CD14-positive monocyte (primary cell): ENCODE measurements at regions not wholly inside any gene's neighbourhood (a gene's known extent, or its start where the extent isn't known, plus 50 kb on each side); places are given as distances from the start of the nearest gene placed in this dataset.

ENCODE experiments used
- DNase-seq, 3 donors: peaks; one replicate each; pipeline ENCODE4 v3.0.0-alpha.2; 2011 to 2022
- H2AFZ ChIP-seq: 2 replicates; pipeline ENCODE4 v1.6.0; 2012; ENCODE audit warnings: mild to moderate bottlenecking, low read depth, low read length, inconsistent platforms; ENCODE audit not compliant: insufficient read depth, poor library complexity, severe bottlenecking
- H3K27ac ChIP-seq, 2 donors: 1 replicate in 1 of 2; 2 replicates in 1 of 2; pipeline ENCODE4 v1.5.1; 2012 to 2013; ENCODE audit warnings: low read length in 2 of 2, control low read depth in 1 of 2, inconsistent platforms in 1 of 2, low read depth in 1 of 2, mild to moderate bottlenecking in 1 of 2
- H3K27me3 ChIP-seq, 2 donors: one replicate each; pipeline versions ENCODE4 v1.6.0 to v1.6.1; 2011 to 2013; ENCODE audit warnings: low read length in 2 of 2; ENCODE audit not compliant: control insufficient read depth in 2 of 2, insufficient read depth in 2 of 2
- H3K36me3 ChIP-seq, 2 donors: replicated peaks in 1 of 2; 1 replicate in 1 of 2; 2 replicates in 1 of 2; pipeline versions ENCODE4 v1.5.1 to v1.6.1; 2012 to 2013; ENCODE audit warnings: low read length in 2 of 2, control low read depth in 1 of 2, inconsistent platforms in 1 of 2, mild to moderate bottlenecking in 1 of 2; ENCODE audit not compliant: insufficient read depth in 2 of 2, control insufficient read depth in 1 of 2
- H3K4me1 ChIP-seq, 2 donors: 1 replicate in 1 of 2; 2 replicates in 1 of 2; pipeline versions ENCODE4 v1.5.1 to v1.6.1; 2012 to 2013; ENCODE audit warnings: low read length in 2 of 2, control low read depth in 1 of 2, inconsistent platforms in 1 of 2, mild to moderate bottlenecking in 1 of 2, moderate library complexity in 1 of 2; ENCODE audit not compliant: insufficient read depth in 2 of 2, control insufficient read depth in 1 of 2
- H3K4me2 ChIP-seq: replicated peaks from 2 replicates; pipeline ENCODE3; 2012; ENCODE audit warnings: low read length, moderate library complexity, mild to moderate bottlenecking; ENCODE audit not compliant: poor library complexity, severe bottlenecking; ENCODE audit errors: extremely low read depth
- H3K4me3 ChIP-seq, 3 experiments: fragments of 200-600 bp in 1 of 3; sonication (generic) in 1 of 3; replicated peaks in 1 of 3; 1 replicate in 2 of 3; 2 replicates in 1 of 3; pipeline ENCODE4 v1.5.1; 2011 to 2013; ENCODE audit warnings: low read length in 3 of 3, mild to moderate bottlenecking in 3 of 3, control low read depth in 2 of 3, low read depth in 2 of 3, inconsistent platforms in 1 of 3, moderate library complexity in 1 of 3
- H3K79me2 ChIP-seq: 2 replicates; pipeline ENCODE4 v1.6.0; 2012; ENCODE audit warnings: mild to moderate bottlenecking, control low read depth, inconsistent platforms, low read length, moderate library complexity; ENCODE audit not compliant: insufficient read depth
- H3K9ac ChIP-seq: 2 replicates; pipeline ENCODE4 v1.6.0; 2017; ENCODE audit warnings: low read length, mild to moderate bottlenecking; ENCODE audit not compliant: insufficient read depth, poor library complexity, severe bottlenecking
- H3K9me3 ChIP-seq, 2 donors: replicated peaks in 1 of 2; 1 replicate in 1 of 2; 2 replicates in 1 of 2; pipeline versions ENCODE4 v1.5.1 to v1.6.1; 2012 to 2013; ENCODE audit warnings: low read length in 2 of 2, control low read depth in 1 of 2; ENCODE audit not compliant: control insufficient read depth in 1 of 2, insufficient read depth in 1 of 2
- H4K20me1 ChIP-seq: 2 replicates; pipeline ENCODE4 v1.6.0; 2012; ENCODE audit warnings: mild to moderate bottlenecking, low read length, control low read depth, moderate library complexity; ENCODE audit not compliant: insufficient read depth
- H3K27ac Mint-ChIP-seq, 7 donors: one replicate each; pipeline ENCODE4 v1.8.0; 2020; ENCODE audit warnings: mild to moderate bottlenecking in 7 of 7, mixed read lengths in 7 of 7, moderate library complexity in 6 of 7, inconsistent platforms in 2 of 7
- H3K27me3 Mint-ChIP-seq, 3 donors: one replicate each; pipeline ENCODE4 v1.8.0; 2021 to 2022; ENCODE audit warnings: low read depth in 3 of 3, mild to moderate bottlenecking in 3 of 3, mixed read lengths in 3 of 3, moderate library complexity in 3 of 3, inconsistent platforms in 1 of 3
- H3K36me3 Mint-ChIP-seq, 2 donors: one replicate each; pipeline ENCODE4 v1.8.0; 2020; ENCODE audit warnings: mixed read lengths in 2 of 2, inconsistent platforms in 1 of 2, mild to moderate bottlenecking in 1 of 2
- H3K4me1 Mint-ChIP-seq: one replicate; pipeline ENCODE4 v1.8.0; 2020; ENCODE audit warnings: mild to moderate bottlenecking, mixed read lengths
- H3K4me3 Mint-ChIP-seq, 2 donors: one replicate each; pipeline ENCODE4 v1.8.0; 2020; ENCODE audit warnings: mild to moderate bottlenecking in 2 of 2, mixed read lengths in 2 of 2, moderate library complexity in 1 of 2
- H3K9me3 Mint-ChIP-seq, 7 donors: one replicate each; pipeline ENCODE4 v1.8.0; 2020 to 2022; ENCODE audit warnings: mixed read lengths in 7 of 7, mild to moderate bottlenecking in 6 of 7, moderate library complexity in 6 of 7, inconsistent platforms in 2 of 7
- CTCF ChIP-seq: fragments of 200-600 bp; IDR thresholded peaks from one replicate; pipeline ENCODE4 v1.8.0; 2022; ENCODE audit warnings: antibody characterized with exemption, mild to moderate bottlenecking
- WGBS: methylation state at CpG from one replicate; pipeline ENCODE4 v1.1.5; 2013; ENCODE audit warnings: missing lambda C conversion rate; ENCODE audit not compliant: insufficient coverage; 5-methylcytosine and 5-hydroxymethylcytosine counted together
- intact Hi-C, 2 donors: fragments of 100-400 bp; cut with micrococcal nuclease; formaldehyde crosslinking; loops; one replicate each; pipeline versions ENCODE4 v1.15.0 to v1.15.1; 2023

GRCh38 chr11:13606701-13607100, 61.8 kb upstream of the FAR1 start:
- H3K79me2 ChIP-seq: no peaks in the 10 kb centered on the region
- Mint-ChIP-seq H3K4me3 (no peak overlapping the region), H3K9me3 (peaks cover 0 to 6% (median 0%) of the 10 kb centered on the region in 7 donors), H3K27me3 (peaks cover 0 to 3% (median 2%) of the 10 kb centered on the region in 3 donors), H3K4me1 (no peaks in the 10 kb centered on the region), H3K27ac (no peak overlapping the region), H3K36me3 (no peaks in the 10 kb centered on the region)
- no peaks in the 10 kb centered on the region for H3K9me3 ChIP-seq
- intact Hi-C loops: no loop called here
- H3K4me2 ChIP-seq: no peak overlapping the region
- H3K27ac ChIP-seq: no peak overlapping the region
- no peaks in the 10 kb centered on the region for H4K20me1 ChIP-seq
- H2AFZ ChIP-seq: no peak overlapping the region
- H3K9ac ChIP-seq: no peak overlapping the region
- no peaks in the 10 kb centered on the region for H3K36me3 ChIP-seq
- DNase-seq: no peak
- no peak for TF ChIP-seq CTCF
- 38% methylated on average over 1 of the region's 2 CpGs for WGBS
- no peak overlapping the region for H3K4me3 ChIP-seq
- no peaks in the 10 kb centered on the region for H3K27me3 ChIP-seq
- H3K4me1 ChIP-seq: no peaks in the 10 kb centered on the region

GRCh38 chr11:13603661-13604060, 64.8 kb upstream of the FAR1 start:
- WGBS: no CpG with 5 or more reads among the region's 1 CpG
- Histone ChIP-seq H3K27me3 (no peaks in the 10 kb centered on the region), H3K4me2 (no peak overlapping the region), H3K9me3 (no peaks in the 10 kb centered on the region), H3K79me2 (no peaks in the 10 kb centered on the region), H3K4me3 (no peak overlapping the region), H3K36me3 (no peaks in the 10 kb centered on the region), H2AFZ (no peak overlapping the region), H3K27ac (no peak overlapping the region), H3K9ac (no peak overlapping the region), H3K4me1 (no peaks in the 10 kb centered on the region), H4K20me1 (no peaks in the 10 kb centered on the region)
- TF ChIP-seq CTCF: no peak
- H3K27ac Mint-ChIP-seq: no peak overlapping the region
- H3K9me3 Mint-ChIP-seq: peaks cover 0 to 3% (median 0%) of the 10 kb centered on the region in 7 donors
- intact Hi-C loops: no loop called here
- H3K4me3 Mint-ChIP-seq: no peak overlapping the region
- no peaks in the 10 kb centered on the region for H3K4me1 Mint-ChIP-seq
- no peak for DNase-seq
- no peaks in the 10 kb centered on the region for H3K36me3 Mint-ChIP-seq
- peaks cover 1 to 5% (median 2%) of the 10 kb centered on the region in 3 donors for H3K27me3 Mint-ChIP-seq
